MM.1S (cell line): ENCODE measurements at regions not wholly inside any gene's neighbourhood (a gene's known extent, or its start where the extent isn't known, plus 50 kb on each side); places are given as distances from the start of the nearest gene placed in this dataset.
"Not testable (repeated sequence)": the region's sequence is repeated elsewhere in the genome, so short reads cannot be mapped to it uniquely, and the experiment has no call there.

Source experiments
- DNase-seq: peaks from one replicate; pipeline ENCODE4 v3.0.0-alpha.2; 2015
- H2AFZ ChIP-seq: fragments of 300-600 bp; sonication (generic); 2 replicates; pipeline ENCODE4 v1.6.0; 2016; ENCODE audit warnings: antibody characterized with exemption, low read length
- H3F3A ChIP-seq: fragments of 300-600 bp; sonication (generic); 2 replicates; pipeline ENCODE4 v1.6.1; 2016; ENCODE audit warnings: mild to moderate bottlenecking, antibody characterized with exemption, low read length, moderate library complexity, mixed read lengths; ENCODE audit not compliant: insufficient read depth
- H3K27ac ChIP-seq: fragments of 300-600 bp; sonication (generic); 2 replicates; pipeline ENCODE4 v1.5.1; 2016; ENCODE audit warnings: mild to moderate bottlenecking, low read length
- H3K27me3 ChIP-seq: fragments of 300-600 bp; sonication (generic); replicated peaks from 2 replicates; pipeline ENCODE4 v1.6.0; 2016; ENCODE audit warnings: low read length; ENCODE audit not compliant: insufficient read depth
- H3K36me3 ChIP-seq: fragments of 300-600 bp; sonication (generic); replicated peaks from 2 replicates; pipeline ENCODE4 v1.6.1; 2016; ENCODE audit warnings: mild to moderate bottlenecking, low read length, mixed read lengths; ENCODE audit not compliant: insufficient read depth
- H3K4me1 ChIP-seq: fragments of 300-600 bp; sonication (generic); 2 replicates; pipeline ENCODE4 v1.6.1; 2016; ENCODE audit warnings: low read length, mixed read lengths
- H3K4me2 ChIP-seq: fragments of 300-600 bp; sonication (generic); 2 replicates; pipeline ENCODE4 v1.6.0; 2016; ENCODE audit warnings: low read depth, low read length
- H3K4me3 ChIP-seq: fragments of 300-600 bp; sonication (generic); 2 replicates; pipeline ENCODE4 v1.5.1; 2016; ENCODE audit warnings: low read length, mixed read lengths
- H3K79me2 ChIP-seq: fragments of 300-600 bp; sonication (generic); 2 replicates; pipeline ENCODE4 v1.6.1; 2016; ENCODE audit warnings: mixed run types, low read length, mixed read lengths
- H3K9ac ChIP-seq: fragments of 300-600 bp; sonication (generic); 2 replicates; pipeline ENCODE4 v1.6.1; 2016; ENCODE audit warnings: low read length, mixed read lengths
- H3K9me2 ChIP-seq: fragments of 300-600 bp; sonication (generic); replicated peaks from 2 replicates; pipeline ENCODE4 v1.6.1; 2016; ENCODE audit warnings: mild to moderate bottlenecking, low read length, mixed read lengths; ENCODE audit not compliant: insufficient read depth
- H3K9me3 ChIP-seq: fragments of 300-600 bp; sonication (generic); replicated peaks from 2 replicates; pipeline ENCODE4 v1.6.1; 2016; ENCODE audit warnings: mild to moderate bottlenecking, low read length, mixed read lengths; ENCODE audit not compliant: insufficient read depth
- H4K20me1 ChIP-seq: fragments of 300-600 bp; sonication (generic); 2 replicates; pipeline ENCODE4 v1.6.1; 2016; ENCODE audit warnings: mild to moderate bottlenecking, low read length, moderate library complexity, mixed read lengths; ENCODE audit not compliant: insufficient read depth
- EZH2 ChIP-seq: fragments of 300-600 bp; sonication (generic); optimal IDR thresholded peaks from 2 replicates; pipeline ENCODE3; 2017; ENCODE audit warnings: low read depth, mild to moderate bottlenecking, antibody characterized with exemption, low read length, mixed read lengths
- EZH2phosphoT487 ChIP-seq: fragments of 300-600 bp; sonication (generic); IDR thresholded peaks from 2 replicates; pipeline ENCODE4 v1.6.1; 2018; ENCODE audit warnings: antibody characterized with exemption, low read length
- TF ChIP-seq, protein P1 (sequence below): fragments of 300-600 bp; sonication (generic); IDR thresholded peaks from 2 replicates; pipeline ENCODE4 v1.5.1; 2016; ENCODE audit warnings: antibody characterized with exemption, low read length, mixed read lengths

DNA sequence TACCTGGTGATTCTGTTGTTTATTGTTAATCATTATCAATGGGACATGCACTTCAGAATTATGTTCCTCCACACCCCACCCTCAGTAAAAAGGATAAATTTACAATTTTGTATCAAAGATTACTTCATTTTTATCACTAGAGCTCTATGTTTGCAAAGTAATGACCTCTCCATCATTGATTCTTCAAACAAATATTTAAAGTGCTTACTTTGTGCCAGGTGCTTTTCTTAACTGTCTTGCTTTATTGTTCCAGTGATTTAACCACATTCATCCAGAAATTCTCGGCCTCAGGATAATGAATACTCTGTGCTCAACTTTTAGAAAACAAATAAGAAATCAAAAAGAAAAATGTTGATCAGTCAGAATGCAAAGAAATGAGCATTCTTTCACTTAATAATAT is 144.9 kb upstream of the FOXP2 start:
- H2AFZ ChIP-seq, result no peak overlapping the region
- H3K9ac ChIP-seq, result no peak overlapping the region
- H3K27ac ChIP-seq, result no peak overlapping the region
- H4K20me1 ChIP-seq, result no peaks in the 10 kb centered on the region
- H3K9me3 ChIP-seq, result no peaks in the 10 kb centered on the region
- H3K36me3 ChIP-seq, result no peaks in the 10 kb centered on the region
- H3K4me1 ChIP-seq, result no peaks in the 10 kb centered on the region
- no peaks in the 10 kb centered on the region for H3K79me2 ChIP-seq
- no peaks in the 10 kb centered on the region for H3K9me2 ChIP-seq
- H3K27me3 ChIP-seq, result no peaks in the 10 kb centered on the region
- no peaks in the 10 kb centered on the region for H3F3A ChIP-seq
- H3K4me2 ChIP-seq, result no peak overlapping the region
- no peak for DNase-seq
- TF ChIP-seq EZH2phosphoT487, result no peak
- no peak overlapping the region for H3K4me3 ChIP-seq

DNA sequence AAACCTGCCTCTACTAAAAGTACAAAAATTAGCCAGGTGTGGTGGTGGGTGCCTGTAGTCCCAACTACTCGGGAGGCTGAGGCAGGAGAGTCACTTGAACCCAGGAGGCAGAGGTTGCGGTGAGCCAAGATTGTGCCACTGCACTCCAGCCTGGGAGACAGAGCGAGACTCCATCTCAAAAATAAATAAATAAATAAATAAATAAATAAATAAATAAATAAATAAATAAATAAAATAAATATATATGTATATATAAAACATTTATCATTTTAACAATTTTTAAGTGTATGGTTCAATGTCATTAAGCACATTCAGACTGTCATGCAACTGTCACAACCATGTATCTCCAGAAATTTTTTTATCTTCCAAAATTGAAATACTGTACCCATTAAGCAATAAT is 147.1 kb upstream of the FOXP2 start:
- not testable (repeated sequence) for DNase-seq, H4K20me1 ChIP-seq, H2AFZ ChIP-seq, H3K9me3 ChIP-seq, H3K4me1 ChIP-seq, H3K4me2 ChIP-seq, H3K36me3 ChIP-seq, H3K9me2 ChIP-seq, H3K9ac ChIP-seq, H3F3A ChIP-seq, H3K4me3 ChIP-seq, H3K79me2 ChIP-seq, H3K27me3 ChIP-seq, H3K27ac ChIP-seq

- no peak overlapping the region for H3K27ac ChIP-seq
- TF ChIP-seq, protein P1, sequence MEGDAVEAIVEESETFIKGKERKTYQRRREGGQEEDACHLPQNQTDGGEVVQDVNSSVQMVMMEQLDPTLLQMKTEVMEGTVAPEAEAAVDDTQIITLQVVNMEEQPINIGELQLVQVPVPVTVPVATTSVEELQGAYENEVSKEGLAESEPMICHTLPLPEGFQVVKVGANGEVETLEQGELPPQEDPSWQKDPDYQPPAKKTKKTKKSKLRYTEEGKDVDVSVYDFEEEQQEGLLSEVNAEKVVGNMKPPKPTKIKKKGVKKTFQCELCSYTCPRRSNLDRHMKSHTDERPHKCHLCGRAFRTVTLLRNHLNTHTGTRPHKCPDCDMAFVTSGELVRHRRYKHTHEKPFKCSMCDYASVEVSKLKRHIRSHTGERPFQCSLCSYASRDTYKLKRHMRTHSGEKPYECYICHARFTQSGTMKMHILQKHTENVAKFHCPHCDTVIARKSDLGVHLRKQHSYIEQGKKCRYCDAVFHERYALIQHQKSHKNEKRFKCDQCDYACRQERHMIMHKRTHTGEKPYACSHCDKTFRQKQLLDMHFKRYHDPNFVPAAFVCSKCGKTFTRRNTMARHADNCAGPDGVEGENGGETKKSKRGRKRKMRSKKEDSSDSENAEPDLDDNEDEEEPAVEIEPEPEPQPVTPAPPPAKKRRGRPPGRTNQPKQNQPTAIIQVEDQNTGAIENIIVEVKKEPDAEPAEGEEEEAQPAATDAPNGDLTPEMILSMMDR, result no peak
- H3K4me3 ChIP-seq, result no peak overlapping the region
- H2AFZ ChIP-seq, result no peak overlapping the region
- H3K4me1 ChIP-seq, result no peaks in the 10 kb centered on the region
- DNase-seq, result no peak
- no peak overlapping the region for H3K9ac ChIP-seq
- no peaks in the 10 kb centered on the region for H3K9me3 ChIP-seq
- no peaks in the 10 kb centered on the region for H3K36me3 ChIP-seq
- no peaks in the 10 kb centered on the region for H4K20me1 ChIP-seq
- H3K79me2 ChIP-seq, result no peaks in the 10 kb centered on the region
- no peaks in the 10 kb centered on the region for H3F3A ChIP-seq
- no peak overlapping the region for H3K4me2 ChIP-seq
- H3K9me2 ChIP-seq, result no peaks in the 10 kb centered on the region
- no peaks in the 10 kb centered on the region for H3K27me3 ChIP-seq
These were observed 150.6 kb upstream of the FOXP2 start for GRCh38 chr7:114264023-114264422.

- Histone ChIP-seq H3K27me3 (no peaks in the 10 kb centered on the region), H3K9me3 (no peaks in the 10 kb centered on the region), H3K4me3 (no peak overlapping the region), H2AFZ (no peak overlapping the region), H3K36me3 (no peaks in the 10 kb centered on the region), H3K4me2 (no peak overlapping the region), H3K79me2 (no peaks in the 10 kb centered on the region), H3K9me2 (no peaks in the 10 kb centered on the region), H3K27ac (no peak overlapping the region), H3K9ac (no peak overlapping the region), H3F3A (no peaks in the 10 kb centered on the region), H3K4me1 (no peaks in the 10 kb centered on the region), H4K20me1 (no peaks in the 10 kb centered on the region)
- DNase-seq, result no peak
- TF ChIP-seq EZH2phosphoT487 (no peak), EZH2 (no peak)
- TF ChIP-seq, protein P1, result no peak
These were observed 151.4 kb upstream of the FOXP2 start for GRCh38 chr7:114263219-114263618.
